GM06990 (cell line): ENCODE measurements at regions not wholly inside any gene's neighbourhood (a gene's known extent, or its start where the extent isn't known, plus 50 kb on each side); places are given as distances from the start of the nearest gene placed in this dataset.

Experiments
- DNase-seq: peaks from one replicate; pipeline ENCODE4 v3.0.0-alpha.2; 2011; ENCODE audit not compliant: insufficient read length; ENCODE audit errors: extremely low read depth
- H3K27me3 ChIP-seq: replicated peaks from 2 replicates; pipeline ENCODE4 v1.6.0; 2011; ENCODE audit warnings: low read length; ENCODE audit not compliant: control insufficient read depth, insufficient read depth
- H3K36me3 ChIP-seq: 2 replicates; pipeline ENCODE4 v1.5.1; 2011; ENCODE audit warnings: low read length; ENCODE audit not compliant: control insufficient read depth, insufficient read depth
- H3K4me3 ChIP-seq: replicated peaks from 2 replicates; pipeline ENCODE4 v1.5.1; 2011; ENCODE audit warnings: low read depth, mild to moderate bottlenecking, control low read depth, low read length
- CTCF ChIP-seq: IDR thresholded peaks from 2 replicates; pipeline ENCODE4 v1.5.1; 2011; ENCODE audit warnings: low read length, control low read depth, mild to moderate bottlenecking, inconsistent platforms; ENCODE audit not compliant: insufficient read depth, poor library complexity, severe bottlenecking

- DNase-seq, result no peak
- H3K4me3 ChIP-seq, result no peak overlapping the region
- no peak for TF ChIP-seq CTCF
- H3K36me3 ChIP-seq, result no peaks in the 10 kb centered on the region
- no peaks in the 10 kb centered on the region; the same call in none of the 2 replicates for H3K27me3 ChIP-seq
Measured at GRCh38 chr1:22259551-22260282, 116.8 kb upstream of the WNT4 start.

GRCh38 chr1:22260860-22261432 is 118.0 kb upstream of the WNT4 start:
- Histone ChIP-seq H3K27me3 (no peaks in the 10 kb centered on the region; the same call in 1 of the 2 replicates), H3K4me3 (no peak overlapping the region), H3K36me3 (no peaks in the 10 kb centered on the region)
- no peak for TF ChIP-seq CTCF
- DNase-seq, result no peak

GRCh38 chr1:22261580-22261979 is 118.7 kb upstream of the WNT4 start:
- no peak for TF ChIP-seq CTCF
- Histone ChIP-seq H3K27me3 (no peaks in the 10 kb centered on the region), H3K36me3 (no peaks in the 10 kb centered on the region), H3K4me3 (no peak overlapping the region)
- no peak for DNase-seq

GRCh38 chr1:22262583-22262982 is 119.7 kb upstream of the WNT4 start:
- Histone ChIP-seq H3K36me3 (no peaks in the 10 kb centered on the region), H3K4me3 (no peak overlapping the region), H3K27me3 (no peaks in the 10 kb centered on the region)
- DNase-seq, result no peak
- TF ChIP-seq CTCF, result no peak

- Histone ChIP-seq H3K36me3 (no peaks in the 10 kb centered on the region), H3K27me3 (no peaks in the 10 kb centered on the region), H3K4me3 (no peak overlapping the region)
- no peak for TF ChIP-seq CTCF
- no peak for DNase-seq
Measured at GRCh38 chr1:22263359-22263758, 120.5 kb upstream of the WNT4 start.
